NOMO-1 treated with dmso at 0.1 percent for 144 hours (cell line): ENCODE measurements at regions not wholly inside any gene's neighbourhood (a gene's known extent, or its start where the extent isn't known, plus 50 kb on each side); places are given as distances from the start of the nearest gene placed in this dataset.
"Not testable (repeated sequence)": the region's sequence is repeated elsewhere in the genome, so short reads cannot be mapped to it uniquely, and the experiment has no call there.

ENCODE experiments used
- DNase-seq: peaks from one replicate; lab custom pipeline; 2025; ENCODE audit not compliant: unreplicated experiment; lab: John Stamatoyannopoulos, UW

GRCh38 chr11:43053638-43054412 is 258.0 kb upstream of the API5 start:
- no peak for DNase-seq

DNA sequence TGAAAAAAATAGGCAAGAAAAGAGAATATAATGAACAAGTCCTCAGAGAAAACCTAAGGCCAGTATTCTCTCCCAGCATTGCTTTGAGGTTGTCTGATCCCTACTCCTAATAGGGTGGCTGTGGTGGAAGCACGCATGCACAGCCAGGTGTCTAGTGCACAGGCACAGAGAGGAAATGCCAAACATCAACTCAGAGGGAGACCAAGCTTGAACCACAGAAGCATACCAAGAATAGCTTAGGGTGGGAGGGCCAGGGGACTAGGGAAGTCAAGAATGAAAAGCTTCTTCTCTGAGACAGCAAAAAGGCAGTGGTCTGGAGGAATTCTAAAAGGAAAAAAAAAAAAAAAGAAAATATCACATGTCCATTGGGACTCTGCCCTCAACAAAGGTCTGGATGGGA is 244.1 kb upstream of the API5 start:
- DNase-seq = no peak

DNA sequence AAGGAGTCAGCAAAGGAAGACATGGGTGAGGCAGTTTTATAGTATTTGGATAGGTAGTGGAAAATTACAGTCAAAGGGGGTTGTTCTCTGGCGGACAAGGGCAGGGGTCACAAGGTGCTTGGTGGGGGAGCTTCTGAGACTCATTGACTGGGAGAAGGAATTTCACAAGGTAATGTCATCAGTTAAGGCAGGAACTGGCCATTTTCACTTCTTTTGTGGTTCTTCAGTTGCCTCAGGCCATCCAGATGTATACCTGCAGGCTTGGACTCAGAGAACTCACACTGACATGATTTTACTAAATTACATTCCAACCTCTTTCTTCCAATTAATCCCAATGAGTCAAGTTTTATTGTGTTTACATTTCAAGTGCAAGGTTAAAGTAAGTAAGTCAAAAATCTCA is 240.5 kb upstream of the API5 start:
- DNase-seq = no peak

GRCh38 chr11:43072096-43072495 is 239.7 kb upstream of the API5 start:
- no peak for DNase-seq

GRCh38 chr11:43072911-43073310 is 238.9 kb upstream of the API5 start:
- no peak for DNase-seq

GRCh38 chr11:43074810-43075209 is 237.0 kb upstream of the API5 start:
- no peak for DNase-seq

- no peak for DNase-seq
Observed at GRCh38 chr11:43101113-43101512, 210.7 kb upstream of the API5 start.

- no peak for DNase-seq
Observed at GRCh38 chr11:43116071-43116470, 195.7 kb upstream of the API5 start.

DNA sequence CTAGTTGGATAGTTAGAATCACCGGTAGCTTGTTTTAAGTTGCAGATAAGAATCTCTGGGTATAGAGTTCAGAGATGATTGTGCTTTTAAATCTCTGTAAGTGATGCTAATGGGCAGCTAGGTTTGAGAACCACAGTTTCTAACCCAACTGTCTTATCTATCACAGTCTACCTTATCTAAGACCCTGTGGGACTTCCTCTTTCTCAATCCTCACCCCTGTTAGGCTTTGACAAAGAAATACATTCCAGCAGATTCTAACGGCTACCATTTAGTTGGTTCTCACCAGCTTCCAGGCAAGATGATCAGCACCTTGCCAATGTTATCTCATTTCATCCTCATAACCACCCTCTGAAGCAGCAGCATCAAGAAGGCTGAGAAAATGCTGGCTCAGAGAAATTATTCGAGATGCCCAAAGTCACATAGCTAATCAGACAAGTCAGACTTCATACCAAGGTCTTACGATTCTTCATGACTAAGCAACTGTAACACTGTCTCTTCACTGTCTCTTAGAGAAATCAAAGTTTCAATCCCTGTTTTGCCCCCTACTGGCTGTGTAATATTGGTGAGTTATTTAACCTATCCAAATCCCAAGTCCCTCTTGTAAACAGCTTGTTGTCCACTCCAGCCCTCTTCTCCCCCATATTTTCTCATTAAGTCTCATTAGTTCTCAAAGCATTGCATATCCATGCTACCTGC is 192.4 kb upstream of the API5 start:
- DNase-seq = no peak

DNA sequence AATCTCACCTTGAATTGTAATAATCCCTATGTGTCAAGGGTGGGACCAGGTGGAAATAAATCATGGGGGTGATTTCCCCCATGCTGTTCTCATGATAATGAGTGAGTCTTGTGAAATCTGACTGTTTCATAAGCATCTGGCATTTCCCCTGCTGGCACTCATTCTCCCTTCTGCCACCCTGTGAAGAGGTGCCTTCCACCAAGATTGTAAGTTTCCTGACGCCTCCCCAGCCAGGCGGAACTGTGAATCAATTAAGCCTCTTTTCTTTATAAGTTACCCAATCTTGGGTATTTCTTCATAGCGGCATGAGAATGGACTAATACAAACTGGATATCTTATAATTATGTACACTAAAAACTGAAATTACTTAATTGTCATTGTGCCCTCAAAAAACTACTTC is 189.2 kb upstream of the API5 start:
- no peak for DNase-seq

- DNase-seq = no peak
Observed at GRCh38 chr11:43123443-43123842, 188.4 kb upstream of the API5 start.

DNA sequence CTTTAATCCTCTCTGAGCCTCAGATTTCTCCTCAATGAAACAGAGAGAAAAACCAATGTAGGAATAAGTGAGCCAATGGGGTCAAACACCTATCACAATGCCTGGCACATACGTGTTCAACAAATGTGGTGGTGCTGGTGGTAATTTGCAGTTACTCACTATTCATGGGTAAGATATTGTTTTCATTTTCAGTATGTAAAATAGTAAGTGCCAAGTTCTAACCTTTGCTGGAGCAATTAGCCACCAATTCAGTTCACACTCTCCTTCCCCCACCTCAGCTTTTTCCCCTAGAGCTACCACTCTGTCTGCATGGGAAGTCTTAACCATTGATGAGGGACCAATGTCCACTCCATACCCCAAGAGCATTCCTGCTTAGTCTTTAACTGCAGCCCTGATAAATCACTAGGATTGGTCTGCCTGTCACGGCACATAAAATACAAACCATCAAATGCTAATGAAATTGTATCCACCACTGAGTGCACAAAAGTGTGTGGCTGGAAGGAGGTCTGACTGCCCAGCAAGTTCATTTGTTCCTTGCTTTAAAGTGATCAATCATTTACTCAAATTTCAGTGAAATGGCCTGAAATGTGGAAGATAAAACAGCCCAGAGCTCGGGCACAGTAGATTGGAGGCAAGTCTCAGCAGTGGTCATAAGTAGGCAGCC is 187.4 kb upstream of the API5 start:
- DNase-seq = no peak

DNA sequence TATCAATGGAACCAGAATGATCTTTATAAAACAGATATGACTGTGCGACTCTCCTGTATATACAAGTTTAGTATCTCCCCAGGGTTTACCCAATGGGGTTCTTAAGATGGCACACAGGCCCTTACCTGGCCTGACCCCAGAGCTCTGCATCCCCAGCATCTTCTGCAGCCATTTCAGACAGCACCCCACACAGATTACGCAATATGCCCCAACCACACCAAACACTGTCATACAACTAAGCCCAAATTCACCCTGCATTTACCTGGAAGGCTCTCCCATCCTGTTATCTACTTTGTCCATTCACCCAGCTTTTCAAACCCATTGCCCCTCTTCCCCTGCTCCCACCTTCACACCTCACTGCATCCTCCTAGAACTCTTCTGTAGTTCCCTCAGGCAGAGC is 182.5 kb upstream of the API5 start:
- no peak for DNase-seq

DNA sequence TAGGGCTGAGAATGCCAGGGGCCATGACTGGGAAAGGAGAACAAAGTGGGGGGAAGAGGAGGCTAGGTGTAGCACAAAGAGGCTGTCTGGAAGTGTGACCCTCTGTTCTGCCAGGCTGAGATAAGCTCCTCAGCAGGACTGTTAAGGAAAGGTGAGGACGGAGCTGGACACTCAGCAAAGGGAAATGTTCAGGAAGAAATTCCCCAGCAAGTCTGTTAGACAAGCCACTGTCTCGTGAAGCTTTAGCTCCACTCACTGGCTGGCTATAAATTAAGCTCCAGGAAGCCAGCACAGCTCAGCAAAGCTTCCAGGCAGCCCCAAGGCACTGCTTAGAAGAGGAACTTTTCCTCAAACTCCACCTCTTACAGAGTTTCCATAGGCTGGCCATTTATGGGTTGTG is 181.2 kb upstream of the API5 start:
- DNase-seq = no peak

- no peak for DNase-seq
Observed at GRCh38 chr11:43135966-43136534, 175.7 kb upstream of the API5 start.

DNA sequence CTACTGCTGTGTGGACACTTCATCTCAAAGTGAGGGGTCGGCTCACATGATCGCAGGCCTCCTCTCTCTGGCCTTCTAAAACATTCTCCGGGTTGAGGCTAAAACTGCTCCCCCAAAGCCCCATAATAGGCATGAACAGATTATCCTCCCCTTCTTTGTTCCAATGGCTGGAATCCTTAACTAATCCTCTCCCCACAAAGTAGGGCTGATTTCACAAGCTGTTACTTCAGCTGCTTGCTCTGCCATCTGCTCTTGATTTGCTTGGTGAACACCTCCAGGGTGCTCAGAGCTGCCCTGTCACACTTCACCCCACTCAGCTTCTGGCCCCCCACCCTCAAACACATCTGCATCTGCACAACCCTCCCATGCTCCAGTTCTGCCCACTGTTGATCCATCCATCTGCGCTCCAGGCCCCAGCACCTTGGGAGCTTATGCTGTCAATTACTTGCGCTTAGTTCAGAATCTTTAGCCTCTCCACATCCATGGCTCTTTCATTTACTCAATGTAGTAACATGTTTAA is 173.1 kb upstream of the API5 start:
- no peak for DNase-seq

- no peak for DNase-seq
Observed at GRCh38 chr11:43145653-43146052, 166.1 kb upstream of the API5 start.

- DNase-seq = no peak
Observed at GRCh38 chr11:43150697-43151096, 161.1 kb upstream of the API5 start.

DNA sequence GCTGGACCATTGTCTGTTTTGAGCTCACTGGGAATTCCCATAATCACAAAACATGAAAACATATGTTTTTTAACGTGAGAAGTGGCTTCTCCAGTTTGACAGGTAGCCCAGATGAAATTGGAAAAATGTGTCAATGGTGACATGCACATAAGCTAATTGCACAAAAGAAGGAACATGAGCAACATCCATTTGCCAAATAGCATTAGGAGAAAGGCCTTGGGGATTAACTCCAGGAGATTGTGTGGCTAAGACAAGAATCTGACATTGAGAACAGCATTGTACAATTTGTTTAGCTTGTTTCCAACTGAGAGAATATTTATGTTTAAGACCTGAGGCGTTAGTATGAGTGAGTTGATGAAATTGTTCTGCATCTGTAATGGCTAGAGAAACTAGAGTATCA is 147.0 kb upstream of the API5 start:
- DNase-seq = no peak

- not testable (repeated sequence) for DNase-seq
Observed at GRCh38 chr11:43165393-43165792, 146.4 kb upstream of the API5 start.

DNA sequence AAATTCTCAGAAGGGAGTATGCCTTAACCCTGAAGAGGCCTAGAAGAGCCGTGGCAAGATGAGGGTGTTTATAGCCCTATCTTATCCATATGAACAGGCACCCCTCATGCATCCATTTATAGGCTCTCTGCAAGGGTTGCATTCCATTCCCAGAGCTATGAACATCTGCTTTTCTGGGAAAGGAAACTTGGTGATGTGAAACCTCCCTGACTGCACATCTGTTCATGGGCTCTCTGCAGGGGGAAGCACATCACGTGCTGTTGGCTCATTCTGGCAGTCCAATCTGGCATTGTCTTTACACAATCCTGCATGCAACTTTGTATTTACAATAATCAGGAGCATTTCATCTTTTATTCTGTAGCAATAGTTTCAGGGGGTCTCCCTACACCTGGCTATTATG is 143.6 kb upstream of the API5 start:
- DNase-seq = not testable (repeated sequence)

DNA sequence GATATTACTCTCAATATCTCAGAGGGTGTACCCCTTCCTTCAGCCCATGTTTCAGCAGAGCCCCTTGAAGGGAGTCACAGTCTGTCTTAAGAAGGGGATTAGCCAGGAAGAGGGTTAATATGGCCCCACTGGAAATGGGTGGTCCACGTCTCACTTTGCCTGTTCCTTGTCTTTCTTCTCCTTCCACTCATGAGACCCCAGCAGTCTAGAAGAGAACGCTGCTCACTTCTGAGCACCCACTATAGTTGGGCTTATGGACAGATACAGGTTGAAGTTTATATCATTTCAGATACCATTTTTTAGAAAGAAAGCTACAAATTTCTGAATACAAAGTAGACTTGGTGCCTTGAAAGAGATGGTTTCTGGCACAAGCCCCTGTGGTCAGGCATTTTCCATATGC is 139.3 kb upstream of the API5 start:
- DNase-seq = no peak
